IMR-90 (cell line): ENCODE measurements at regions not wholly inside any gene's neighbourhood (a gene's known extent, or its start where the extent isn't known, plus 50 kb on each side); places are given as distances from the start of the nearest gene placed in this dataset.

Source experiments
- ATAC-seq: fragments of 200-7000 bp; cut with Tn5 transposase; 2 replicates; pipeline ENCODE4 v1.9.1; 2020; ENCODE audit warnings: low read depth, mild to moderate bottlenecking, moderate library complexity
- BruUV-seq: library from RNA; stranded (reverse); fragments of 400-500 nt; replicated peaks from 2 replicates; lab custom pipeline; 2021; lab: Mats Ljungman, UMichigan
- CTCF ChIA-PET: fragments of 300-600 bp; formaldehyde crosslinking; extraction: SDS; loops from one replicate; lab custom pipeline; 2021; ENCODE audit warnings: antibody characterized with exemption; lab: Yijun Ruan, JAX
- POLR2A ChIA-PET: fragments of 300-600 bp; sonication (Branson Sonifier 250); formaldehyde crosslinking; loops from one replicate; lab custom pipeline; 2022; ENCODE audit warnings: antibody characterized with exemption; ENCODE audit not compliant: unreplicated experiment; lab: Charles Lee
- DNase-seq: peaks from one replicate; pipeline ENCODE4 v3.0.0; 2013
- H2AFZ ChIP-seq: replicated peaks from 2 replicates; pipeline ENCODE3; 2013; ENCODE audit warnings: low read length, mild to moderate bottlenecking; ENCODE audit not compliant: poor library complexity
- H2AK5ac ChIP-seq: 2 replicates; pipeline ENCODE4 v1.6.1; 2013; ENCODE audit warnings: low read depth, low read length, inconsistent platforms
- H2AK9ac ChIP-seq: replicated peaks from 2 replicates; pipeline ENCODE3; 2013; ENCODE audit warnings: mild to moderate bottlenecking, low read depth, low read length, moderate library complexity; ENCODE audit not compliant: poor library complexity
- H2BK120ac ChIP-seq: 2 replicates; pipeline ENCODE4 v1.6.1; 2013; ENCODE audit warnings: low read depth, low read length, inconsistent platforms
- H2BK15ac ChIP-seq: 3 replicates; pipeline ENCODE4 v1.6.1; 2013; ENCODE audit warnings: low read depth, low read length, inconsistent platforms
- H2BK20ac ChIP-seq: 2 replicates; pipeline ENCODE4 v1.6.1; 2013; ENCODE audit warnings: low read depth, mild to moderate bottlenecking, inconsistent platforms, low read length, moderate library complexity
- H2BK5ac ChIP-seq: 2 replicates; pipeline ENCODE4 v1.6.1; 2013; ENCODE audit warnings: mild to moderate bottlenecking, low read depth, low read length, inconsistent platforms; ENCODE audit not compliant: poor library complexity, severe bottlenecking
- H3K14ac ChIP-seq: replicated peaks from 2 replicates; pipeline ENCODE4 v1.6.1; 2013; ENCODE audit warnings: low read depth, low read length, inconsistent platforms
- H3K18ac ChIP-seq: 2 replicates; pipeline ENCODE4 v1.6.1; 2013; ENCODE audit warnings: low read depth, low read length, control low read depth
- H3K23ac ChIP-seq: 2 replicates; pipeline ENCODE4 v1.6.1; 2013; ENCODE audit warnings: low read depth, low read length, inconsistent platforms
- H3K27ac ChIP-seq: 2 replicates; pipeline ENCODE4 v1.5.1; 2013; ENCODE audit warnings: mild to moderate bottlenecking, control low read depth, low read length; ENCODE audit not compliant: insufficient read depth
- H3K27me3 ChIP-seq: 2 replicates; pipeline ENCODE4 v1.6.1; 2013; ENCODE audit warnings: low read length; ENCODE audit not compliant: control insufficient read depth, insufficient read depth
- H3K36me3 ChIP-seq: 2 replicates; pipeline ENCODE4 v1.6.1; 2013; ENCODE audit warnings: low read length, mixed read lengths; ENCODE audit not compliant: control insufficient read depth, insufficient read depth
- H3K4ac ChIP-seq: 2 replicates; pipeline ENCODE4 v1.6.1; 2013; ENCODE audit warnings: low read depth, low read length, inconsistent platforms
- H3K4me1 ChIP-seq: 2 replicates; pipeline ENCODE4 v1.6.1; 2013; ENCODE audit warnings: low read length, mixed read lengths; ENCODE audit not compliant: control insufficient read depth, insufficient read depth
- H3K4me2 ChIP-seq: 2 replicates; pipeline ENCODE4 v1.6.1; 2013; ENCODE audit warnings: low read depth, mild to moderate bottlenecking, control low read depth, low read length, moderate library complexity
- H3K4me3 ChIP-seq: 2 replicates; pipeline ENCODE4 v1.5.1; 2013; ENCODE audit warnings: low read depth, mild to moderate bottlenecking, control low read depth, low read length, moderate library complexity; ENCODE audit not compliant: insufficient read depth
- H3K56ac ChIP-seq: 2 replicates; pipeline ENCODE4 v1.6.1; 2013; ENCODE audit warnings: low read length, inconsistent platforms; ENCODE audit not compliant: insufficient read depth; ENCODE audit errors: extremely low read depth
- H3K79me1 ChIP-seq, 2 experiments: 2 replicates each; pipeline ENCODE4 v1.6.1; 2013; ENCODE audit warnings: low read length in 2 of 2, inconsistent platforms in 1 of 2, low read depth in 1 of 2
- H3K9ac ChIP-seq: 2 replicates; pipeline ENCODE4 v1.6.1; 2013; ENCODE audit warnings: low read depth, low read length, control low read depth
- H3K9me1 ChIP-seq: 2 replicates; pipeline ENCODE4 v1.6.1; 2013; ENCODE audit warnings: low read length, inconsistent platforms; ENCODE audit not compliant: insufficient read depth
- H3K9me3 ChIP-seq: 2 replicates; pipeline ENCODE4 v1.6.1; 2013; ENCODE audit warnings: low read length; ENCODE audit not compliant: control insufficient read depth, insufficient read depth
- H4K20me1 ChIP-seq: 2 replicates; pipeline ENCODE4 v1.6.1; 2013; ENCODE audit warnings: low read length, inconsistent platforms; ENCODE audit not compliant: insufficient read depth
- H4K5ac ChIP-seq: 2 replicates; pipeline ENCODE4 v1.6.1; 2013; ENCODE audit warnings: mild to moderate bottlenecking, low read depth, low read length, control low read depth
- H4K8ac ChIP-seq, 2 experiments: 2 replicates each; pipeline ENCODE4 v1.6.1; 2013; ENCODE audit warnings: low read depth in 2 of 2, low read length in 2 of 2, control low read depth in 1 of 2, inconsistent platforms in 1 of 2
- H4K91ac ChIP-seq: 2 replicates; pipeline ENCODE4 v1.6.1; 2013; ENCODE audit warnings: low read depth, low read length, inconsistent platforms; ENCODE audit not compliant: insufficient read depth
- WGBS, 2 experiments: methylation state at CpG; one replicate each; pipeline versions ENCODE4 v1.1.5 to v1.1.7; 2013; ENCODE audit warnings: missing lambda C conversion rate in 2 of 2; ENCODE audit not compliant: insufficient read length in 1 of 2; ENCODE audit errors: extremely low coverage in 2 of 2; 5-methylcytosine and 5-hydroxymethylcytosine counted together
- dilution Hi-C: fragments of 300-500 bp; cut with HindIII; formaldehyde crosslinking; loops from one replicate; pipeline ENCODE4 v1.14.3; 2018; ENCODE audit warnings: low sequenced_read_pairs; ENCODE audit not compliant: unreplicated experiment
- in situ Hi-C: fragments of 300-500 bp; cut with MboI; formaldehyde crosslinking; loops from 3 replicates; pipeline ENCODE4 v1.14.3; 2019; ENCODE audit warnings: low sequenced_read_pairs, inconsistent platforms, mixed read lengths
- intact Hi-C: fragments of 100-400 bp; cut with micrococcal nuclease; formaldehyde crosslinking; loops from 2 replicates; pipeline ENCODE4 v1.10.0; 2022
- TF ChIP-seq, protein P1 (sequence below): fragments of 150-350 bp; IDR thresholded peaks from 2 replicates; pipeline ENCODE4 v1.6.1; 2017; ENCODE audit warnings: mild to moderate bottlenecking, antibody characterized with exemption, low read length, low read depth

DNA sequence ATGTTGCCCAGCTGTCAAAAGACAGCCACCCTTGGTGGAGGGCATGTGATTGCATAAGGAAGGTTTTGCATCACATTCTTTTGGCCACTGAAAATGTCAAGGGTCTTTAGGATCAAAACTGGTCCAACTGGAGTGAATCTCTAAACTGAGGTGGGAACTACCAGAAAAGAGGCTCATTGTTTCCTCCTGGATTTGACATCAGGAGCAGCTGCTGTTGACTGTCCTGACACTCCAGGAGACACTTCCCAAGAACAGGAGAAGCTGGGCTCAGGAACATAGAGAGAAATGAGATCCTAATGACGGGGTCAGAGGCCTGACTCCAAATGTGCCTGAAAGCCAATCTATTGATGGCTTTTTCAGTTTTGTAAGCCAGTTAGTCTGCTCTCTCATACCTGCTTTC, 105.3 kb upstream of the LRIG1 start:
- dilution Hi-C loops = no loop called here
- H3K9me3 ChIP-seq = no peaks in the 10 kb centered on the region
- POLR2A ChIA-PET = no interaction called here

More for the DNA sequence above, 105.3 kb upstream of the LRIG1 start:
- intact Hi-C loops (no loop called here), in situ Hi-C loops (no loop called here)
- no peak overlapping the region; the same call in 2 of the 3 replicates for H2BK15ac ChIP-seq
- H4K91ac ChIP-seq = no peak overlapping the region
- no peak for ATAC-seq
- H3K4me3 ChIP-seq = no peak overlapping the region
- no peaks in the 10 kb centered on the region for H3K9me1 ChIP-seq
- no peaks in the 10 kb centered on the region for H4K20me1 ChIP-seq
- BruUV-seq = no TSS peak
- H3K36me3 ChIP-seq = no peaks in the 10 kb centered on the region
- H3K4me2 ChIP-seq = no peak overlapping the region
- no peak overlapping the region for H4K8ac ChIP-seq
- no peak for DNase-seq
- CTCF ChIA-PET = no interaction called here
- H3K9ac ChIP-seq = no peak overlapping the region
- peak overlapping the region; percentile 4; the same call in 1 of the 2 replicates for H2AK5ac ChIP-seq
- no peak overlapping the region for H3K56ac ChIP-seq
- no peak overlapping the region for H2AK9ac ChIP-seq
- H4K5ac ChIP-seq = no peak overlapping the region
- no peak overlapping the region for H3K14ac ChIP-seq
- WGBS, 2 experiments = no CpG with 5 or more reads among the region's 1 CpG
- no peaks in the 10 kb centered on the region for H3K79me1 ChIP-seq
- H3K23ac ChIP-seq = no peak overlapping the region
- H3K4ac ChIP-seq = no peak overlapping the region
- H3K27ac ChIP-seq = no peak overlapping the region
- TF ChIP-seq, protein P1, sequence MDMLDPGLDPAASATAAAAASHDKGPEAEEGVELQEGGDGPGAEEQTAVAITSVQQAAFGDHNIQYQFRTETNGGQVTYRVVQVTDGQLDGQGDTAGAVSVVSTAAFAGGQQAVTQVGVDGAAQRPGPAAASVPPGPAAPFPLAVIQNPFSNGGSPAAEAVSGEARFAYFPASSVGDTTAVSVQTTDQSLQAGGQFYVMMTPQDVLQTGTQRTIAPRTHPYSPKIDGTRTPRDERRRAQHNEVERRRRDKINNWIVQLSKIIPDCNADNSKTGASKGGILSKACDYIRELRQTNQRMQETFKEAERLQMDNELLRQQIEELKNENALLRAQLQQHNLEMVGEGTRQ = no peak
- H3K18ac ChIP-seq = no peak overlapping the region
- no peak overlapping the region for H2BK20ac ChIP-seq
- peaks cover 3% of the 10 kb centered on the region for H3K4me1 ChIP-seq
- H2AFZ ChIP-seq = no peak overlapping the region
- no peak overlapping the region for H2BK5ac ChIP-seq
- H2BK120ac ChIP-seq = no peak overlapping the region
- H3K27me3 ChIP-seq = no peaks in the 10 kb centered on the region
